GF-D8 (cell line): ENCODE measurements at regions not wholly inside any gene's neighbourhood (a gene's known extent, or its start where the extent isn't known, plus 50 kb on each side); places are given as distances from the start of the nearest gene placed in this dataset.

Experiments
- DNase-seq: peaks from one replicate; lab custom pipeline; 2025; lab: John Stamatoyannopoulos, UW

GRCh38 chr15:47371939-47372338, 345.4 kb upstream of the SEMA6D start:
- no peak for DNase-seq

- DNase-seq, result no peak
Measured at GRCh38 chr15:47374222-47374621, 343.1 kb upstream of the SEMA6D start.

- no peak for DNase-seq
Measured at GRCh38 chr15:47376190-47376589, 341.1 kb upstream of the SEMA6D start.

GRCh38 chr15:47377465-47377864, 339.8 kb upstream of the SEMA6D start:
- DNase-seq, result no peak

- DNase-seq, result no peak
Measured at GRCh38 chr15:47378527-47378926, 338.8 kb upstream of the SEMA6D start.

GRCh38 chr15:47383102-47383501, 334.2 kb upstream of the SEMA6D start:
- DNase-seq, result no peak

GRCh38 chr15:47383801-47384200, 333.5 kb upstream of the SEMA6D start:
- DNase-seq, result no peak

GRCh38 chr15:47384341-47384740, 333.0 kb upstream of the SEMA6D start:
- no peak for DNase-seq

GRCh38 chr15:47384776-47385175, 332.5 kb upstream of the SEMA6D start:
- no peak for DNase-seq

GRCh38 chr15:47386459-47386858, 330.8 kb upstream of the SEMA6D start:
- DNase-seq, result no peak

GRCh38 chr15:47388299-47388698, 329.0 kb upstream of the SEMA6D start:
- DNase-seq, result no peak

- DNase-seq, result no peak
Measured at GRCh38 chr15:47390208-47390765, 327.0 kb upstream of the SEMA6D start.

- no peak for DNase-seq
Measured at GRCh38 chr15:47394286-47394809, 323.0 kb upstream of the SEMA6D start.

- no peak for DNase-seq
Measured at GRCh38 chr15:47395076-47395475, 322.2 kb upstream of the SEMA6D start.

GRCh38 chr15:47397655-47398054, 319.6 kb upstream of the SEMA6D start:
- DNase-seq, result no peak

- DNase-seq, result no peak
Measured at GRCh38 chr15:47398132-47398531, 319.2 kb upstream of the SEMA6D start.

GRCh38 chr15:47398594-47398993, 318.7 kb upstream of the SEMA6D start:
- no peak for DNase-seq

GRCh38 chr15:47399100-47399499, 318.2 kb upstream of the SEMA6D start:
- no peak for DNase-seq

- no peak for DNase-seq
Measured at GRCh38 chr15:47400603-47401002, 316.7 kb upstream of the SEMA6D start.

- DNase-seq, result no peak
Measured at GRCh38 chr15:47401427-47401826, 315.9 kb upstream of the SEMA6D start.

GRCh38 chr15:47402829-47403228, 314.5 kb upstream of the SEMA6D start:
- DNase-seq, result no peak

GRCh38 chr15:47404877-47405276, 312.4 kb upstream of the SEMA6D start:
- no peak for DNase-seq

GRCh38 chr15:47405365-47406162, 311.7 kb upstream of the SEMA6D start:
- no peak for DNase-seq

GRCh38 chr15:47407692-47408091, 309.6 kb upstream of the SEMA6D start:
- DNase-seq, result no peak
